ENCODE measurements at regions not wholly inside any gene's neighbourhood (a gene's known extent, or its start where the extent isn't known, plus 50 kb on each side); places are given as distances from the start of the nearest gene placed in this dataset.

DNA sequence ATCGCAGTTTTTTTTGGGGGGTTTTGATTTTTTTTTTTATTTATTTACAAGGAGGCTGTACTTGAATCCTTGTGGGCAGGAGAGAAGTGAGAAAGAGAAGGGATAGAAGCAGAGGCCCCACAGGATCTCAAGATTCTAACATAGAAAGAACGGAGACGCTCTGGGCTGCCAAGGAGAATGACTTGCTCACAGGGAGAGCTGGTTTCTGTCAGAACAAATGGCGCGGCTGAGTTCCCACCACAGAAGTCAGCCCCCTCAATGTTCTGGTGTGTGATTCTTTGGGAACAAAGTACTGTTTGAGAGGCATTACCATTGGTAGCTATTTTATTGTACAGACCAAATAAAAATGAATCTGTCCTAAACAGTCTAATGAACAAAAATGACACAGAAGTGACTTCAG lies 80.6 kb downstream of the ATXN3L start:
- DNase-seq (ENCODE audit: insufficient read length, low spot score) (no peak), FAIRE-seq (no peak)
- TF ChIP-seq POLR2A (IDR thresholded peaks at IDR 0.05; ENCODE audit: low read depth, low read length) (no peak), POU2F2 (IDR thresholded peaks at IDR 0.05; ENCODE audit: low read depth, low read length) (no peak), POLR2AphosphoS5 (IDR thresholded peaks at IDR 0.05; ENCODE audit: low read depth, low read length) (no peak), PAX5 (IDR thresholded peaks at IDR 0.05; ENCODE audit: insufficient read depth, low read length, severe bottlenecking) (no peak), SPI1 (IDR thresholded peaks at IDR 0.05; ENCODE audit: low read depth, low read length) (no peak), TAF1 (IDR thresholded peaks at IDR 0.05; ENCODE audit: low read depth, low read length) (no peak)

DNA sequence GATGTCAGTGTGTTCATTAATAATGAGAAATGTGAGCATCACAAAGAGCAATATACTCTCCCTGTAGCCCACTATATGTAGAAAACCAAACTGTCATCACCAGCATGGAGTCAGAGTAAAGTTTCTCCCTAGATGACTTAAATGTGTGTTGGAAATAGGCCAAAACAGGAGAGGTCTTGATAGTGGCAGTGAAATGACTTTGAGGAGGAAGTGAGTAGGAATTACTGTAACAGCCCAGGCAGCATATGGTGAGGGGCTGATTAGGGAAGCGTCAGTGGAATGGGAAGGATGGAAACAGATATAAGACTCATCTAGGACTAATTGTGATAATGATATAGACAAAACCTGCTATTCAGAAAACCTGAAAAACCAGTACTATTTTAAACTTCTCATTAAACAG lies 83.9 kb downstream of the ATXN3L start:
- DNase-seq (ENCODE audit: insufficient read length, low spot score), result no peak
- FAIRE-seq, result peak; percentile 50
- TF ChIP-seq POU2F2 (IDR thresholded peaks at IDR 0.05; ENCODE audit: low read depth, low read length) (no peak), SPI1 (IDR thresholded peaks at IDR 0.05; ENCODE audit: low read depth, low read length) (no peak), POLR2A (IDR thresholded peaks at IDR 0.05; ENCODE audit: low read depth, low read length) (no peak), POLR2AphosphoS5 (IDR thresholded peaks at IDR 0.05; ENCODE audit: low read depth, low read length) (no peak), PAX5 (IDR thresholded peaks at IDR 0.05; ENCODE audit: insufficient read depth, low read length, severe bottlenecking) (no peak), TAF1 (IDR thresholded peaks at IDR 0.05; ENCODE audit: low read depth, low read length) (no peak)

DNA sequence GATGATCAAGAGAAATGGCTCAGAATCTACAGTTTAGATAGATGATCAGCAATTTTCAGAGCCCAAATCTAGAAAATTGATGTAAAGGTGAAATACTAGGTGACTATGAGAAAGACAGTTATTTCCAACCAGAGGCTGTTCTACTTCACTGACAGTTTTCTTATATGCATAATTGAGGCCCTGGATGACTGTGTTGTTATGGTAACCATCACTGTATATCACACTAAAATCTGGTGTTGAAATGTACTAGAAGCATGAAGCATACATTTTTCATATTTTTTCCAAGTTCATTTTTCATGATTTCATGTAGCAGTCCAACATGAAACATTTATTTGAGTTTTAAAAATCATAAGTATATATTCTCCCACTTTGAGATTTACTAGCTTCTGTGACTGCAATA lies 87.4 kb downstream of the ATXN3L start:
- no peak for DNase-seq (ENCODE audit: insufficient read length, low spot score)
- no peak for TF ChIP-seq POLR2A (IDR thresholded peaks at IDR 0.05; ENCODE audit: low read depth, low read length)
- no peak for FAIRE-seq

DNA sequence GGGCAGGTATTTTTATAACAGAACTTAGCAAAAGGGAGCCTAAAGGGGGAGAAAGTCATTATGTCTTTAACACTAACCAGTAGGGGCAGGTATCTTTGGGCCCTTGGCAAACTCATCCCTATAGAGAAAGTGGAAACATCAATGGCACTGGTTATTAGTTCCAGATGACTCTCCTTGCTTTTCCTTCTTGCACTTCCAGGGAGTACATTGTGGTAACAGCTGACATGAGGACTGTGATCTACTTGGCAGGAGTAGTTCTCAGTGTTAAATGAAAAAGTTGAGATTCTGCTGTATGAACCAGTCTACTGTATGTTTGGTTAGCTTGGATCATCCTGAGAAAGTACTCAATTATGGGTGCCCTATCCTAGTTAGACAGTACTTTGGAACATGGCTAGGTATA lies 93.6 kb downstream of the ATXN3L start:
- DNase-seq (ENCODE audit: insufficient read length, low spot score) (no peak), FAIRE-seq (no peak)
- TF ChIP-seq POLR2A (IDR thresholded peaks at IDR 0.05; ENCODE audit: low read depth, low read length), result no peak
- TF ChIP-seq SPI1 (IDR thresholded peaks at IDR 0.05; ENCODE audit: low read depth, low read length), result no peak
- TF ChIP-seq PAX5 (IDR thresholded peaks at IDR 0.05; ENCODE audit: insufficient read depth, low read length, severe bottlenecking), result no peak
- TF ChIP-seq POU2F2 (IDR thresholded peaks at IDR 0.05; ENCODE audit: low read depth, low read length), result no peak
- TF ChIP-seq TAF1 (IDR thresholded peaks at IDR 0.05; ENCODE audit: low read depth, low read length), result no peak
- TF ChIP-seq POLR2AphosphoS5 (IDR thresholded peaks at IDR 0.05; ENCODE audit: low read depth, low read length), result no peak

DNA sequence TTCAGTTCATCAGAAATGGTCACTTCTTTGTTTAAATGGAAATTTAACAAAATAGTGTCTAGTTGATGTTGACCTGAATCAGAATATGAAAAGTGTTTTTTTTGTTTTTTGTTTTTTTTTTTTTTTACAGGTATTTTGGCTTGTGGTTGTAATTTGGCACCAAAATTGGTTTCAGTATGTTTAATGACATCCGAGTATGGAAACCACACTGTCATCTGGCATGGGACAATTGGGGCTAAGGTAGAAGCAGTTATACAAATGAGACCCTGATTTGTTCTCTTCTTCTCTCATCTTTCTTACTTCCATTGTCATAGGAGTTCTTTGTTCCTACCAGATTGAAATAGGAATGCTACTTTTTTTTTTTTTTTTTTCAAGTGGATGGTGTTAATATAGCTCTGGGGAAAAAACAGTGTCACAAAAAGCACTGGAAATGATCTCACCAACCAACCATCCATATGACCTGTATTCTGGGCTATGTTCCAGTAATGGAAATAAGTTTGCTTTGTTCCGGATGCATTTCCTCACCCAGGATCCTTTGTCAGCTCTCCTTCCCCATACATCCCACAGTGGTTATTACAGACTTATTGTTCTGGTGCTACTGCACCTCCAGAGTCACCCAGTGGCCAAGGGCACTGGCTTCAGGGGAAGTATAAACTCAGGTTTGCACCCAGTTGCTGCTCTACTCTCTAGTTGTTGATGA lies 95.8 kb downstream of the ATXN3L start:
- TF ChIP-seq PAX5 (IDR thresholded peaks at IDR 0.05; ENCODE audit: insufficient read depth, low read length, severe bottlenecking), result no peak
- TF ChIP-seq POU2F2 (IDR thresholded peaks at IDR 0.05; ENCODE audit: low read depth, low read length), result no peak
- DNase-seq (ENCODE audit: insufficient read length, low spot score) (no peak), FAIRE-seq (no peak)

DNA sequence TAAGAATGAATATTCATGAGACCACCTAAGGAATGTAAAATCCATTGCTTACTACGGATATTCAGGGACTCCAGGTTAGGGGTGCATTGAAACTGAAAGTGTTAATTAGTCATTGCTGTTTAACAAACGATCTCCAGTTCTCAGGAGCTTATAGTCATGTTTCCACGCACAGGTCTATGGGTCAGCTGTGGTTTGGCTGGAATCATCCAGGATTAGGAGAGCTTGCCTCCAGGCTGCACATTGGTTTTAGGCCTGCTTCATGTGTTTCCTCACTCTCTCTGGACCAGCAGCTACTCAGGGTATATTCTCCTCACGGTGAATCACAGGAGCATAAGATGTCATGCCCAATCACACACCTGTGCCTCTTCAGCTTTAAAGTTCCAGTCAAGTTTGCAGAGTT lies 98.9 kb downstream of the ATXN3L start:
- DNase-seq (ENCODE audit: insufficient read length, low spot score) (no peak), FAIRE-seq (peak; percentile 31)
- TF ChIP-seq POLR2A (IDR thresholded peaks at IDR 0.05; ENCODE audit: low read depth, low read length), result no peak
- TF ChIP-seq TAF1 (IDR thresholded peaks at IDR 0.05; ENCODE audit: low read depth, low read length), result no peak
- no peak for TF ChIP-seq PAX5 (IDR thresholded peaks at IDR 0.05; ENCODE audit: insufficient read depth, low read length, severe bottlenecking)
- no peak for TF ChIP-seq POU2F2 (IDR thresholded peaks at IDR 0.05; ENCODE audit: low read depth, low read length)
- TF ChIP-seq POLR2AphosphoS5 (IDR thresholded peaks at IDR 0.05; ENCODE audit: low read depth, low read length), result no peak
- TF ChIP-seq SPI1 (IDR thresholded peaks at IDR 0.05; ENCODE audit: low read depth, low read length), result no peak

DNA sequence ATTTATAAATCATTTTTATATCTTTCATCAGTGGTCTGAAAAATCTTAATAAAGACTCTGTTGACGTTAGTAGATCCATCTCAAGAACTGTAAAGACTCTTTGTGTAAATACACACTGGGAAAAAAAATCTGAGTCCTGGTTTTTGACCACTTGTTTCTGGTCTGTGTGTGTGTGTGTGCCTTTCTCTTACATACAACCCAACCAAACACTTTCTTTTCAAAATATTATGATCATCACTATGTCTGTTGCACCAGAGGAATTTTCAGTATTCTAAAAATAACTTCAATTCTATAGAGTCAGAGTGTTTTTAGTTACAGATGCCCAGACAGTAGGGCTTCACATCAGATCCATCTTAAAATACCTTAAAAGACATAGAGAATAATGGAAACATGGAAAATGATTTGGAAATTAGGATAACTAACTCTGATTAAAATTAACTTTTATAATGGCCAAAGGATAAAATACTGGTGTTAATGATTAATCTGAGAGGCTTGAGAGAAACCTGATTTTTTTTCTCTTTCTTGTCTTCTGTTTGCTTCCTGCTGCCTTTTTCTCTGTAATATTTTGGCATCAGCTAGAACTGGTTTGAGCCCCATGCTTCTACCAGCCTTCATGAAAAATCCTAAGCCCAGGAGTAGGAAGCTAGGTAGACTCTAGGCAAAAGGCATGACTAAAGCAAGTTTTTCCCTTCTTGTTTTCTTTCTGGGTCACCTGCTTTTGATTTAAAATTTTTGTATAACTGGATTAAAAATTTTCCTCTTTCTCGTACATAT lies 99.7 kb downstream of the ATXN3L start:
- TF ChIP-seq POLR2AphosphoS5 (IDR thresholded peaks at IDR 0.05; ENCODE audit: low read depth, low read length) (no peak), PAX5 (IDR thresholded peaks at IDR 0.05; ENCODE audit: insufficient read depth, low read length, severe bottlenecking) (no peak), POLR2A (IDR thresholded peaks at IDR 0.05; ENCODE audit: low read depth, low read length) (no peak), TAF1 (IDR thresholded peaks at IDR 0.05; ENCODE audit: low read depth, low read length) (no peak), SPI1 (IDR thresholded peaks at IDR 0.05; ENCODE audit: low read depth, low read length) (no peak), POU2F2 (IDR thresholded peaks at IDR 0.05; ENCODE audit: low read depth, low read length) (no peak)
- DNase-seq (ENCODE audit: insufficient read length, low spot score) (no peak), FAIRE-seq (no peak)

DNA sequence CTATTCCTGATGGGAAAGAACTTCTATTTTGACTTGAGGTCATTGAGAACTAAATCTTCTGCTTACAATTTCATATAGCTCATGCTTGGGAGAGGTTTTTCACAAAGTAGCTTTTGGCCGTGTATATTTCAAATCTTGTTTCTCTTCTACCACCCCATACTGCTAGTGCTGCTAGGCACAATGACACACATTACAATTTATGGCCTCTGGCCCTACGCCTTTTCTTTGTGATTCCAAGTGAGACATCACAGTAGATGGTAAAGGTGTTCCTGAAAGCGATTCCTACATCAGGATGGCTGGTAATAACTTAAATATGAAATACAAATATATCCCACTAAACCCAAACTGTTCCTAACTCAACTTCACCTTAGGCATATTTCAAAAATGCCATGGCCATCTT lies 101.1 kb downstream of the ATXN3L start:
- TF ChIP-seq PAX5 (IDR thresholded peaks at IDR 0.05; ENCODE audit: insufficient read depth, low read length, severe bottlenecking) (no peak), TAF1 (IDR thresholded peaks at IDR 0.05; ENCODE audit: low read depth, low read length) (no peak), POU2F2 (IDR thresholded peaks at IDR 0.05; ENCODE audit: low read depth, low read length) (no peak), POLR2AphosphoS5 (IDR thresholded peaks at IDR 0.05; ENCODE audit: low read depth, low read length) (no peak), SPI1 (IDR thresholded peaks at IDR 0.05; ENCODE audit: low read depth, low read length) (no peak), POLR2A (IDR thresholded peaks at IDR 0.05; ENCODE audit: low read depth, low read length) (no peak)
- DNase-seq (ENCODE audit: insufficient read length, low spot score), result no peak
- FAIRE-seq, result no peak

DNA sequence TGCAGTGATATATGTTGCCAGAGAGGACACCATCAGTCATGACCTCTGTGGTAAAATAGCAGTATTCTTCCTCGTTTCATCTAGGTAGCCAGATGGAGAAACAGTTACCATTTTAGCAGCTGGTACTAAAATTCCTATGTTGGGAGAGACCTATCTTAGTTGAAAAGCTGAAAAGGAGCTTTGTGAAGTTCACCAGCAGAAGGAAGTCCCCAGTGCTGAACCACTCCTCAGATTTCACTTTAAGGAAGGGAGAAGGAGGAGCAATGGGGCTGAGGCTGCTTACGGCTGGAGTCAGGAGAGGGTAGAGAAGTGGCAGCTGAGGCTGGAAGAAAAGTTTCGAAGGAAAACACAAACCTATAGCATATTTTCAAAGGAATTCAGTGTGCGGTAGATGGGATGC lies 103.7 kb downstream of the ATXN3L start:
- FAIRE-seq (no peak), DNase-seq (ENCODE audit: insufficient read length, low spot score) (no peak)
- TF ChIP-seq POLR2A (IDR thresholded peaks at IDR 0.05; ENCODE audit: low read depth, low read length) (no peak), POLR2AphosphoS5 (IDR thresholded peaks at IDR 0.05; ENCODE audit: low read depth, low read length) (no peak), PAX5 (IDR thresholded peaks at IDR 0.05; ENCODE audit: insufficient read depth, low read length, severe bottlenecking) (no peak), SPI1 (IDR thresholded peaks at IDR 0.05; ENCODE audit: low read depth, low read length) (no peak), TAF1 (IDR thresholded peaks at IDR 0.05; ENCODE audit: low read depth, low read length) (no peak), POU2F2 (IDR thresholded peaks at IDR 0.05; ENCODE audit: low read depth, low read length) (no peak)

DNA sequence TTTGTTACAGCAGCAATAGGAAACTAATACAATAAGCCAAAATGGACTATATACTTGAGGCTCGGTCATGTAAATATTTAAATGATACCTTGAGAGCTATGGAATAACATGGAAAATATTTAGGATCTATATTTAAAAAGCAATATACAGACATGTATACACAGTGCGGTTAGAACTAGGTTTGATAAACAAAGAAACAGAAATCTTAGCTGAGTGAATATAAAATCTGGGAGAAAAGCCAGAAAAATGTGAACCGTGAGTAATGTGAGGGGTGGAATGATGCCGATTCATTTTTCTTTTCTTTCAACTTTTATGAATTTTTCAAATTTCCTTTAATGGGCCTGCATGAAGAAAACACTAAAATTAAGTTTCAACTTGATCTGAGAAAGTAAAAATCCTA lies 104.1 kb downstream of the ATXN3L start:
- DNase-seq (ENCODE audit: insufficient read length, low spot score), result no peak

More for the DNA sequence above, 104.1 kb downstream of the ATXN3L start:
- FAIRE-seq, result no peak
- no peak for TF ChIP-seq POLR2A (IDR thresholded peaks at IDR 0.05; ENCODE audit: low read depth, low read length)
- TF ChIP-seq TAF1 (IDR thresholded peaks at IDR 0.05; ENCODE audit: low read depth, low read length), result no peak
- TF ChIP-seq POU2F2 (IDR thresholded peaks at IDR 0.05; ENCODE audit: low read depth, low read length), result no peak
- no peak for TF ChIP-seq PAX5 (IDR thresholded peaks at IDR 0.05; ENCODE audit: insufficient read depth, low read length, severe bottlenecking)
- no peak for TF ChIP-seq POLR2AphosphoS5 (IDR thresholded peaks at IDR 0.05; ENCODE audit: low read depth, low read length)
- TF ChIP-seq SPI1 (IDR thresholded peaks at IDR 0.05; ENCODE audit: low read depth, low read length), result no peak

Measured in GM12891 (cell line).